ENCODE measurements at regions not wholly inside any gene's neighbourhood (a gene's known extent, or its start where the extent isn't known, plus 50 kb on each side); places are given as distances from the start of the nearest gene placed in this dataset.

DNA sequence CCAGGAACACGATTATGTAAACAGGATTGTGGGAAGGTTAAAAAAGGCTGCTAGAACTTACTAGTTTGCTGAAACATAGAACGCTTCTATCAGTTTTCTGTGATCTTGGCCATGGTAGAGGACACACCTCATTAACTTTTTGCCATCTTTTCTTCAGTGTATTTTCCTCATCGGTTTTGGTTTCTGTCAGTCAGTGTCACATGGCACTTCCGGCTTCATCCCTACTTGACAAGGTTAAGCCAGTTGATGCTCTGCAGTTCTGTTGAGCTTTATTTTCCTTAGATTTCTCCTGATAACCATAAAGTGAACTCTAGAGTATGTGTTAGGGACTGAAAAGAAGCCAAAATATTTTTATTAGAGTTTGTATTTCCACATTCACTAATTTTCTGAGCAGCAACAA is 147.5 kb downstream of the NDFIP2 start:
- TF ChIP-seq POLR2AphosphoS5 (IDR thresholded peaks at IDR 0.05) (no peak), POLR2A (IDR thresholded peaks at IDR 0.05) (no peak)

All from breast epithelium (tissue), 3 donors.